ENCODE measurements at regions not wholly inside any gene's neighbourhood (a gene's known extent, or its start where the extent isn't known, plus 50 kb on each side); places are given as distances from the start of the nearest gene placed in this dataset.

- Histone ChIP-seq H3K9me3 (ENCODE audit: insufficient read depth, low read length) (no peaks in the 10 kb centered on the region), H3K79me2 (ENCODE audit: low read length) (no peaks in the 10 kb centered on the region), H3K4me3 (ENCODE audit: low read length) (no peak overlapping the region), H3K27ac (ENCODE audit: low read length) (no peak overlapping the region), H2AFZ (ENCODE audit: low read depth, low read length) (no peak overlapping the region), H3K4me1 (ENCODE audit: low read length) (no peaks in the 10 kb centered on the region), H3K9ac (ENCODE audit: low read length) (no peak overlapping the region), H4K20me1 (ENCODE audit: insufficient read depth, low read length) (no peaks in the 10 kb centered on the region), H3K4me2 (ENCODE audit: low read length) (no peak overlapping the region), H3K27me3 (ENCODE audit: low read depth, low read length) (peaks cover 4% of the 10 kb centered on the region; the same call in 1 of the 2 replicates), H3K36me3 (replicated peaks; ENCODE audit: low read depth, low read length) (no peaks in the 10 kb centered on the region)
- TF ChIP-seq CTCF (IDR thresholded peaks at IDR 0.05; ENCODE audit: low read depth, low read length) (no peak), EZH2phosphoT487 (IDR thresholded peaks at IDR 0.05; ENCODE audit: low read depth) (no peak)
Observed at GRCh38 chr3:132225664-132226063, 91.5 kb upstream of the ACP3 start.

- H3K27ac ChIP-seq (ENCODE audit: low read length) = no peak overlapping the region
- H2AFZ ChIP-seq (ENCODE audit: low read depth, low read length) = no peak overlapping the region
- H3K27me3 ChIP-seq (ENCODE audit: low read depth, low read length) = peaks cover 4% of the 10 kb centered on the region; the same call in 1 of the 2 replicates
- H3K79me2 ChIP-seq (ENCODE audit: low read length) = no peaks in the 10 kb centered on the region
- H4K20me1 ChIP-seq (ENCODE audit: insufficient read depth, low read length) = no peaks in the 10 kb centered on the region
- no peaks in the 10 kb centered on the region for H3K4me1 ChIP-seq (ENCODE audit: low read length)
- H3K9ac ChIP-seq (ENCODE audit: low read length) = no peak overlapping the region
- H3K9me3 ChIP-seq (ENCODE audit: insufficient read depth, low read length) = no peaks in the 10 kb centered on the region
- H3K36me3 ChIP-seq (replicated peaks; ENCODE audit: low read depth, low read length) = no peaks in the 10 kb centered on the region
- TF ChIP-seq EZH2phosphoT487 (IDR thresholded peaks at IDR 0.05; ENCODE audit: low read depth) (no peak), CTCF (IDR thresholded peaks at IDR 0.05; ENCODE audit: low read depth, low read length) (no peak)
- H3K4me3 ChIP-seq (ENCODE audit: low read length) = no peak overlapping the region
- H3K4me2 ChIP-seq (ENCODE audit: low read length) = no peak overlapping the region
Observed at GRCh38 chr3:132228923-132229322, 88.3 kb upstream of the ACP3 start.

- H3K27me3 ChIP-seq (ENCODE audit: low read depth, low read length) = peaks cover 4% of the 10 kb centered on the region; the same call in 1 of the 2 replicates
- H3K27ac ChIP-seq (ENCODE audit: low read length) = no peak overlapping the region
- no peaks in the 10 kb centered on the region for H3K9me3 ChIP-seq (ENCODE audit: insufficient read depth, low read length)
- no peaks in the 10 kb centered on the region for H3K4me1 ChIP-seq (ENCODE audit: low read length)
- H3K79me2 ChIP-seq (ENCODE audit: low read length) = no peaks in the 10 kb centered on the region
- H3K36me3 ChIP-seq (replicated peaks; ENCODE audit: low read depth, low read length) = no peaks in the 10 kb centered on the region
- H2AFZ ChIP-seq (ENCODE audit: low read depth, low read length) = no peak overlapping the region
- H3K4me2 ChIP-seq (ENCODE audit: low read length) = no peak overlapping the region
- TF ChIP-seq EZH2phosphoT487 (IDR thresholded peaks at IDR 0.05; ENCODE audit: low read depth) (no peak), CTCF (IDR thresholded peaks at IDR 0.05; ENCODE audit: low read depth, low read length) (no peak)
- no peak overlapping the region for H3K9ac ChIP-seq (ENCODE audit: low read length)
- no peaks in the 10 kb centered on the region for H4K20me1 ChIP-seq (ENCODE audit: insufficient read depth, low read length)
- H3K4me3 ChIP-seq (ENCODE audit: low read length) = no peak overlapping the region
Observed at GRCh38 chr3:132229641-132230040, 87.6 kb upstream of the ACP3 start.

GRCh38 chr3:132230156-132231000, 86.8 kb upstream of the ACP3 start:
- no peaks in the 10 kb centered on the region for H3K79me2 ChIP-seq (ENCODE audit: low read length)
- H3K27ac ChIP-seq (ENCODE audit: low read length) = no peak overlapping the region
- H3K36me3 ChIP-seq (replicated peaks; ENCODE audit: low read depth, low read length) = no peaks in the 10 kb centered on the region
- no peak overlapping the region for H3K4me2 ChIP-seq (ENCODE audit: low read length)
- H3K9me3 ChIP-seq (ENCODE audit: insufficient read depth, low read length) = no peaks in the 10 kb centered on the region
- no peak for TF ChIP-seq EZH2phosphoT487 (IDR thresholded peaks at IDR 0.05; ENCODE audit: low read depth)
- no peak for TF ChIP-seq CTCF (IDR thresholded peaks at IDR 0.05; ENCODE audit: low read depth, low read length)
- no peak overlapping the region for H3K4me3 ChIP-seq (ENCODE audit: low read length)
- H3K4me1 ChIP-seq (ENCODE audit: low read length) = no peaks in the 10 kb centered on the region
- no peaks in the 10 kb centered on the region for H4K20me1 ChIP-seq (ENCODE audit: insufficient read depth, low read length)
- H3K27me3 ChIP-seq (ENCODE audit: low read depth, low read length) = peaks cover 4% of the 10 kb centered on the region; the same call in 1 of the 2 replicates
- H3K9ac ChIP-seq (ENCODE audit: low read length) = no peak overlapping the region
- no peak overlapping the region for H2AFZ ChIP-seq (ENCODE audit: low read depth, low read length)

Measured in OCI-LY3 (cell line).